ENCODE measurements at regions not wholly inside any gene's neighbourhood (a gene's known extent, or its start where the extent isn't known, plus 50 kb on each side); places are given as distances from the start of the nearest gene placed in this dataset.

- H3K4me3 ChIP-seq (replicated peaks in 1 of 4; ENCODE audit: control extremely low read depth in 1 of 4, insufficient read depth in 1 of 4, low read depth in 3 of 4, low read length in 4 of 4), result no peak overlapping the region
- H3K27me3 ChIP-seq (ENCODE audit: control insufficient read depth, insufficient read depth, low read length), result no peaks in the 10 kb centered on the region
- H4K20me1 ChIP-seq (ENCODE audit: control insufficient read depth, extremely low read depth, insufficient read depth, low read length), result no peaks in the 10 kb centered on the region
- no peak overlapping the region for H3K9ac ChIP-seq (ENCODE audit: insufficient read depth, low read length)
- H3K27ac ChIP-seq (ENCODE audit: insufficient read depth, low read length), result no peak overlapping the region
- DNase-seq (ENCODE audit: low read depth in 2 of 2), result peak; percentile 22 to 35
- H3K9me3 ChIP-seq (ENCODE audit: control insufficient read depth, insufficient read depth, low read depth, low read length), result no peaks in the 10 kb centered on the region
- TF ChIP-seq CTCF (conservative IDR thresholded peaks at IDR 0.05 in 1 of 2, IDR thresholded peaks at IDR 0.05 in 1 of 2; ENCODE audit: low read depth in 1 of 2, low read length in 2 of 2) (no peak), EZH2 (IDR thresholded peaks at IDR 0.05; ENCODE audit: low read length, missing control alignments) (no peak)
- H3K36me3 ChIP-seq (ENCODE audit: control insufficient read depth, insufficient read depth, low read length), result no peaks in the 10 kb centered on the region
- no peaks in the 10 kb centered on the region for H3K4me1 ChIP-seq (ENCODE audit: control insufficient read depth, extremely low read depth, insufficient read depth, low read length)
- H3K4me2 ChIP-seq (ENCODE audit: extremely low read depth, insufficient read depth, low read length), result no peak overlapping the region
- H2AFZ ChIP-seq (ENCODE audit: low read length), result no peak overlapping the region
- no peaks in the 10 kb centered on the region for H3K79me2 ChIP-seq (ENCODE audit: control insufficient read depth, insufficient read depth, low read length)
These were observed 144.0 kb upstream of the SERPINE2 start for GRCh38 chr2:224183086-224183485.

GRCh38 chr2:224182498-224182897, 143.4 kb upstream of the SERPINE2 start:
- Histone ChIP-seq H3K9ac (ENCODE audit: insufficient read depth, low read length) (no peak overlapping the region), H3K27ac (ENCODE audit: insufficient read depth, low read length) (no peak overlapping the region), H3K4me3 (replicated peaks in 1 of 4; ENCODE audit: control extremely low read depth in 1 of 4, insufficient read depth in 1 of 4, low read depth in 3 of 4, low read length in 4 of 4) (no peak overlapping the region), H3K79me2 (ENCODE audit: control insufficient read depth, insufficient read depth, low read length) (no peaks in the 10 kb centered on the region), H3K4me1 (ENCODE audit: control insufficient read depth, extremely low read depth, insufficient read depth, low read length) (no peaks in the 10 kb centered on the region), H3K9me3 (ENCODE audit: control insufficient read depth, insufficient read depth, low read depth, low read length) (no peaks in the 10 kb centered on the region), H4K20me1 (ENCODE audit: control insufficient read depth, extremely low read depth, insufficient read depth, low read length) (no peaks in the 10 kb centered on the region), H3K36me3 (ENCODE audit: control insufficient read depth, insufficient read depth, low read length) (no peaks in the 10 kb centered on the region), H3K4me2 (ENCODE audit: extremely low read depth, insufficient read depth, low read length) (no peak overlapping the region), H3K27me3 (ENCODE audit: control insufficient read depth, insufficient read depth, low read length) (no peaks in the 10 kb centered on the region), H2AFZ (ENCODE audit: low read length) (no peak overlapping the region)
- no peak for TF ChIP-seq CTCF (conservative IDR thresholded peaks at IDR 0.05 in 1 of 2, IDR thresholded peaks at IDR 0.05 in 1 of 2; ENCODE audit: low read depth in 1 of 2, low read length in 2 of 2)
- TF ChIP-seq EZH2 (IDR thresholded peaks at IDR 0.05; ENCODE audit: low read length, missing control alignments), result no peak
- DNase-seq (ENCODE audit: low read depth in 2 of 2), result no peak

- Histone ChIP-seq H3K27me3 (ENCODE audit: control insufficient read depth, insufficient read depth, low read length) (no peaks in the 10 kb centered on the region), H3K4me1 (ENCODE audit: control insufficient read depth, extremely low read depth, insufficient read depth, low read length) (no peaks in the 10 kb centered on the region), H3K27ac (ENCODE audit: insufficient read depth, low read length) (no peak overlapping the region), H3K36me3 (ENCODE audit: control insufficient read depth, insufficient read depth, low read length) (no peaks in the 10 kb centered on the region), H2AFZ (ENCODE audit: low read length) (no peak overlapping the region), H3K4me3 (replicated peaks in 1 of 4; ENCODE audit: control extremely low read depth in 1 of 4, insufficient read depth in 1 of 4, low read depth in 3 of 4, low read length in 4 of 4) (no peak overlapping the region), H4K20me1 (ENCODE audit: control insufficient read depth, extremely low read depth, insufficient read depth, low read length) (no peaks in the 10 kb centered on the region), H3K4me2 (ENCODE audit: extremely low read depth, insufficient read depth, low read length) (no peak overlapping the region), H3K9me3 (ENCODE audit: control insufficient read depth, insufficient read depth, low read depth, low read length) (no peaks in the 10 kb centered on the region), H3K9ac (ENCODE audit: insufficient read depth, low read length) (no peak overlapping the region), H3K79me2 (ENCODE audit: control insufficient read depth, insufficient read depth, low read length) (no peaks in the 10 kb centered on the region)
- no peak for DNase-seq (ENCODE audit: low read depth in 2 of 2)
- TF ChIP-seq EZH2 (IDR thresholded peaks at IDR 0.05; ENCODE audit: low read length, missing control alignments) (no peak), CTCF (conservative IDR thresholded peaks at IDR 0.05 in 1 of 2, IDR thresholded peaks at IDR 0.05 in 1 of 2; ENCODE audit: low read depth in 1 of 2, low read length in 2 of 2) (no peak)
These were observed 142.6 kb upstream of the SERPINE2 start for GRCh38 chr2:224181534-224182155.

Measured in fibroblast of lung (primary cell).